ENCODE measurements at regions not wholly inside any gene's neighbourhood (a gene's known extent, or its start where the extent isn't known, plus 50 kb on each side); places are given as distances from the start of the nearest gene placed in this dataset.
"Not testable (repeated sequence)": the region's sequence is repeated elsewhere in the genome, so short reads cannot be mapped to it uniquely, and the experiment has no call there.

GRCh38 chr6:91081452-91082067, 494.7 kb upstream of the MAP3K7 start:
- DNase-seq (ENCODE audit: low read depth) = peak; percentile 57

GRCh38 chr6:91080871-91081270, 494.0 kb upstream of the MAP3K7 start:
- no peak for DNase-seq (ENCODE audit: low read depth)

DNA sequence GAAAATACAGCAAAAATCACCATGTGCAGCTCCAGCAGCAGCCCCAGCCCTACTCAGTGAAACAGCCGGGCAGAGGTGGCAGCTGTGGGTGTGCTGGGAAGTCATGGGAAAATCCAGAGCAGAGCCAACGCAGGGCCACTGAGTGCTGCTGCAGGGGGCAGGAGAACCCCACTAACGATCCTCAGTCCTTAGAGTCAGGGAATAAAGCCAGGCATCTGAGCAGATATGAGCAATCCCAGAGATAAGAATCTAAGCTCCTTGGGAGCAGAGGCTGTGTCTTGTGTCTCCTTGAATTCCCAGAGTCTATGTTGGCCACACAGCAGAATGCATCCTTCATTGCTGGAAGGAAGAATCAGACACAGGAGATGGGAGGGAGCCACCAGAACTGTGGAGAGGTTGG, 493.1 kb upstream of the MAP3K7 start:
- DNase-seq (ENCODE audit: low read depth) = no peak

GRCh38 chr6:91075244-91075976, 488.5 kb upstream of the MAP3K7 start:
- DNase-seq (ENCODE audit: low read depth) = no peak

GRCh38 chr6:91063362-91063761, 476.5 kb upstream of the MAP3K7 start:
- DNase-seq (ENCODE audit: low read depth) = no peak

DNA sequence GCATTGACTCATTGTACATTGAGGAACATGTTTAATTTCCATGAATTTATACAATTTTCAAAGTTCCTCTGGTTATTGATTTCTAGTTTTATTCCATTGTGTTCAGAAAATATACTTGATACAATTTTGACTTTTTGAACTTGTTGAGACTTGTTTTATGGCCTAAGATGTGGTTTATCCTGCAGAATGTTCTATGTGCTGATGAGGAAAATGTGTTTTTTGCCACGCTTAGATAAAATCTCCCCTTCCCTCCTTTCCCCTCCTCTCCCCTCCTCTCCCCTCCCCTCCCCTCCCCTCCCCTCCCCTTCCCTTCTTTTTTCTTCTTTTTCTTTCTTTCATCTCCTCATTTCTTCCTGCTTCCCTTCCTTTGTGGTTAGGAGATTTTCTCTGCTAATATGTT, 470.8 kb upstream of the MAP3K7 start:
- no peak for DNase-seq (ENCODE audit: low read depth)

DNA sequence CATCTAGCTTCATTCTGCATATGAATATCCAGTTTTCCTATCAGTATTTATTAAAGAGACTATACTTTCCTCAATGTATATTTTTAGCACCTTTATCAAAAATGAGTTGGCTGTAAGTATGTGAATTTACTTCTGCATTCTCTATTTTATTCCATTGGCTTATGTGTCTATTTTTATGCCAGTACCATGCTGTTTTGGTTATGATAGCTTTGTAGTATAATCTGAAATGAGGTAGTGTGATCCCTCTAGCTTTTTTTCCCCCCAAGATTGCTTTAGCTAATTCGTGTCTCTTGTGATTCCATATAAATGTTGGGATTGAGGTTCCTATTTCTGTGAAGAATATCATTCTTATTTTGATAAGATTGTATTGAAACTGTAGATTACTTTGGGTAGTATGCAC, 469.1 kb upstream of the MAP3K7 start:
- DNase-seq (ENCODE audit: low read depth) = no peak

GRCh38 chr6:91052473-91053450, 465.9 kb upstream of the MAP3K7 start:
- DNase-seq (ENCODE audit: low read depth) = not testable (repeated sequence)

DNA sequence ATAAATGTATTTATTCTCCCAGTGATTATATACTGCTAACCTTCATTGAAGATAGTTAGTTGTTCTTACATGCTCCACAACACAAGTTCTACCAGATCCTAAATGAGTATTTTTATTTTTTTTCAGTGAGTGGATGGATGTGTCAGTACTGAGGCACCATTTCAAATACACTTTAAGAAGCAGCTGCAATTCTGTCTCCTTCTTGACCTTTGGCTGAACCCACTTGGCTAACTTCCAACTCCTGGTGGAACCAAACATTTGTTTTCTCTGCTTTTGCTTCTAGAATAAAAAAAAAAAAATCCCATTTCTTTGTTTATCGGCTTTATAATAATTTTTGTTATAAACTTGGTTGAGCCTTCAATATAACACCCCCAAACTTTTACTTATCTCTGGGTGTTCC, 458.3 kb upstream of the MAP3K7 start:
- peak; percentile 39 for DNase-seq (ENCODE audit: low read depth)

DNA sequence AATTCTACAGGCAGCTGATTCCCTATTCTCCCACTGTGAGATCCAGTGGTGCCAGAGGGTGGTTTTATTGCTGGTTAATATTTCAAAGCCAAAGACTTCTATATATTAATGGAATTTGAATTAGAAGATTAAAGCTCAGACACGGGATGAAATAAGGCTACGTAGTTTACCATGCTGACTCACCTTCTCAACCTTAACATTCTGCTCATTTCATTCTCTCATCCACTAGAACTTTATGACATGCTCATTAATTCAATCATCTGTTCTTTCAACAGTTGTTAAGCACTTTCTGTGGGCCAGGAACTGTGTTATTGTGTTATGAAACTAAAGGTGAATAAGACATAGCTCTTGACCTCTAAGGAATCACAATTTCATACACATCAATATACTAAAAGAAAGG, 456.9 kb upstream of the MAP3K7 start:
- DNase-seq (ENCODE audit: low read depth) = no peak

- DNase-seq (ENCODE audit: low read depth) = no peak
Measured at GRCh38 chr6:91042656-91043055, 455.8 kb upstream of the MAP3K7 start.

DNA sequence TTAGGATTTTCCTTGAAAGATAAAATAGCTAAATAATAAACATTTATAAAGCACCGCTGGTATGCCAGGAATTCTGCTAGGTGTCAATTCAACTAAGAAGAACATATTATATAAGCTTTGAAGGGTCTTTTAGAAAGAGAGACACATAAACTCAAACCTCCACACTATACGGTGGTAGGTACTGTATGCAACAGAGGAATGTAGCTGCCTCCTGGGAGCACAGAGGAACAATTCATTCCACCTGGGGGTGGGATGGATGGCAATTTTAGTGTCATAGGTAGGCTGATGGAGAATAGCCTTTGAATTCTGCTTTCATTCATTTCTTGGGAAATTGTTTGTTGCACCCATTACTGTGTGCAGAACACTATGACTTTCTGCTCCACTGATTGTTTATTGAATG, 447.1 kb upstream of the MAP3K7 start:
- DNase-seq (ENCODE audit: low read depth) = no peak

- no peak for DNase-seq (ENCODE audit: low read depth)
Measured at GRCh38 chr6:91031581-91031980, 444.7 kb upstream of the MAP3K7 start.

DNA sequence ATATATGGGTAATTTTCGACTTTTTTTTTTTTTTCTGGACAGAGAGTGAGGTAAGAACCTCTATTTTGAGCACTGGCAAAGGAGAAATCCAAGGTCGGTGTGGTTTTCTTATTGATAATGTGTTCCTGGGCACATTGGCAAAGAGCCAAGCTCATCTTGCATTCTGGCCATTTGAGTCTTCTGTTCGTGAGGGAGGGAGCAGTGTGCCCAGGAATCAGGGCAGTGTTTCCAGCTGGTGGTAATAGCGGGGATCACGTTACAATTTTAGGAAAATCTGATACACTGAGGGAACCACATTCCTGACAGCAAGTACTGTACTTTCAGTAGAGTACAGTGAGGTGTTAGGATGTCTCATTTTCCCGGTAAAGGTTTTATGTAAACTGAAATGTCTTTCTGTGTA, 442.3 kb upstream of the MAP3K7 start:
- no peak for DNase-seq (ENCODE audit: low read depth)

GRCh38 chr6:91023529-91023928, 436.7 kb upstream of the MAP3K7 start:
- no peak for DNase-seq (ENCODE audit: low read depth)

DNA sequence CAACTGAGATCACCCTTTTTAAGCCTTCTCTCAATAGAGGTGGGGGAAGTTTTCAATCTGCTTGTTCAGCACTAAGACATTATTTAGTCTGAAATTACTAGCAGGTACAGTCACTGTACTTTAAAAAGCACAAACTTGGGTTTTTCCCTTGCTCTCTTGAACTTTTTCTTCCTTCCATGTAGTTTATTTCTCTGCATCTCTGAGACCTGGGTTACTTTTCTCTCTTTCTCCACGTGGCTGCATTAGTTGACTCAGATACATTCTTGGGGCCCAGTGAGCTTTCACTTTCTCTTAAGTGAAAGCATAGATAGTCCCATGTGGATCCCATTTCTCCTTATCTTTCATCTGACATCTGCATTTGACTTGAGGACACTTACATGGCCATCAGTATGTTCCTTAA, 433.9 kb upstream of the MAP3K7 start:
- DNase-seq (ENCODE audit: low read depth) = no peak

GRCh38 chr6:91018586-91018985, 431.7 kb upstream of the MAP3K7 start:
- no peak for DNase-seq (ENCODE audit: low read depth)

GRCh38 chr6:91013511-91013910, 426.6 kb upstream of the MAP3K7 start:
- DNase-seq (ENCODE audit: low read depth) = no peak

DNA sequence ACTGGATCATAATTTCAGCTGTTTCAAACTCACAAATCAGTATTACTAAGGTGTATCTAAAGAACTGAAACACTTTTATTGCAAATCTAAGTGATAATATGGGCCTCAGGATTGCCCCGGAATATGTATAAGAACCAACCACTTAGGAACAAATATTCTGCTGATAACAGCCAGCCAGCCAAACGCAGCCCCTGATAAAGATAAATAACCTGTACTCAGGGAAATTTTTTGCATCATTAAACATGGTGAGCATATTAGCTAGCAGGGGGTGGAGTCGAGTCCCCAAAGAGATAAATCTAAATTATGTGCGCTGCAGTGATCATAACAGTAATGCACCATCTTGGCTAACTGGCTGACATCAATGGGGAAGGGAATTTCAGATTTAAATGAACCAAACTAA, 410.2 kb upstream of the MAP3K7 start:
- no peak for DNase-seq (ENCODE audit: low read depth)

DNA sequence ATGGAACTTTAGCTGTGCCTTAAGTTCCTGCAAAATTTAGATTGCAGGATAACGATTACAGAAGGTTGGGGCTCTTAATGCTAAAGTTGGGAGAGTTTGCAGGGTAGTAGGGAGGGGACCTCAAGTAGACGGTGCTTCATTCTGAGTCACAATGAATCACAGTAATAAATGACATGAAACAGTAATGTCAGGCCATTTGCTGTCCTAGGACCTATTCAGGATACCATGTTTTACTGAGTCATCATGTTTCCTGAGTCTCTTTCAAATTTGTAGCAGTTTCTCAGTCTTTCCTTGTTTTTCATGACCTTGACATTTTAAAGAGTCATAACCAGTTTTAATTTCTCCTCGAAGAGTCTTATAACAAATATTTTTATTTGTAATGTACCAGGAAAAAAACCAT, 406.9 kb upstream of the MAP3K7 start:
- DNase-seq (ENCODE audit: low read depth) = no peak

DNA sequence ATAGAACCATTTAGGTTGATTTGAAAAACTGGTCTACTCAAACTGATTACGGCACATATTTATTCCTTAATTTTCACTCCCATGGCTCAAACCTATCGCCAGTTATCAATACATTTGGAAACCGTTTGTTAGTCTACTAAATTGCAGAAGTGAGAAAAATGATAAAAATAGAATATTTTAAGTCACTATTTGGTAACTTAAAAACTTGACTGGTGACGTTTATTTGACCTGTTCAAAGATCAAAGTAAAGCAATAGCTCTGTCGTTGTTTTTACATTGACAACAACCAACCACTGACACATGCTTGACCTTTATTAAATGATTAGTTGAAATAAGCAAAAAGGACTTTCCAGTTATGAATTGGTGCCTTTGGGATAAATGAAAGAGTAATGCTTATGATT, 402.9 kb upstream of the MAP3K7 start:
- no peak for DNase-seq (ENCODE audit: low read depth)

- DNase-seq (ENCODE audit: low read depth) = no peak
Measured at GRCh38 chr6:90984066-90984465, 397.2 kb upstream of the MAP3K7 start.

DNA sequence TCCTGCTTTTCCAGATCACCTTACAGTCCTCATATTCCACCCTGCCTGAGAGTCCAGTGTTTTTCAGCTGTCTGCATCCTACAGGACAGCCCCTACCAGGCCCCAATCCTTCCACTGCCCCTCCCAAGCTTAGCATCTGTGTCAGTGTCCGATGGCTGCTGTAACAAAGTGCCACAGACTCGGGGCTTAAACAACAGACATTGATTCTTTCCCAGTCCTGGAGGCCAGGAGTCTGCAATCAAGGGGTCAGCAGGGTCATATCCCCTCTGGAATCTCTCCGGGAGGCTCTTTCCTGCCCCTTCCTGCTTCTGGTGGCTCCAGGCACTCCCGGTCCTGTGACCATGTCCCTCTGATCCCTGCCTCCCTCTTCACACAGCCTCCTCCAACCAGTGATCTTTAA, 396.6 kb upstream of the MAP3K7 start:
- DNase-seq (ENCODE audit: low read depth) = no peak
